Body of pancreas (tissue), 4 donors: ENCODE measurements at regions not wholly inside any gene's neighbourhood (a gene's known extent, or its start where the extent isn't known, plus 50 kb on each side); places are given as distances from the start of the nearest gene placed in this dataset.

Experiments
- CTCF ChIP-seq, 7 experiments: fragments of 450-650 bp in 4 of 7; fragments of 200-600 bp in 3 of 7; sonication (generic) in 3 of 7; IDR thresholded peaks; one replicate each; pipeline ENCODE4 v1.5.1; 2016 to 2019; ENCODE audit warnings: antibody characterized with exemption in 7 of 7
- POLR2A ChIP-seq, 3 donors: fragments of 450-650 bp; IDR thresholded peaks; one replicate each; pipeline ENCODE4 v1.6.1; 2016; ENCODE audit warnings: antibody characterized with exemption in 3 of 3, mild to moderate bottlenecking in 2 of 3

- TF ChIP-seq CTCF (IDR thresholded peaks at IDR 0.05) (no peak), POLR2A (IDR thresholded peaks at IDR 0.05) (no peak)
These were observed 94.0 kb downstream of the TMEM47 start for GRCh38 chrX:34563061-34563460.
